ENCODE measurements at regions not wholly inside any gene's neighbourhood (a gene's known extent, or its start where the extent isn't known, plus 50 kb on each side); places are given as distances from the start of the nearest gene placed in this dataset.

- no peak overlapping the region for H3K27ac ChIP-seq (ENCODE audit: low read depth, low read length)
- H3K27me3 ChIP-seq (ENCODE audit: control insufficient read depth, insufficient read depth, low read length) = no peaks in the 10 kb centered on the region
- DNase-seq (ENCODE audit: low read depth, low spot score) = no peak
- POLR2A ChIA-PET = no interaction called here
- no peaks in the 10 kb centered on the region for H3K9me3 ChIP-seq (ENCODE audit: control insufficient read depth, insufficient read depth, low read length)
- CTCF ChIA-PET = interaction anchor here (1.0 kb wide), 1 partner anchor 26 kb away, joined by 3 read pairs; no protein-coding TSS in a partner anchor
- TF ChIP-seq, protein P1, sequence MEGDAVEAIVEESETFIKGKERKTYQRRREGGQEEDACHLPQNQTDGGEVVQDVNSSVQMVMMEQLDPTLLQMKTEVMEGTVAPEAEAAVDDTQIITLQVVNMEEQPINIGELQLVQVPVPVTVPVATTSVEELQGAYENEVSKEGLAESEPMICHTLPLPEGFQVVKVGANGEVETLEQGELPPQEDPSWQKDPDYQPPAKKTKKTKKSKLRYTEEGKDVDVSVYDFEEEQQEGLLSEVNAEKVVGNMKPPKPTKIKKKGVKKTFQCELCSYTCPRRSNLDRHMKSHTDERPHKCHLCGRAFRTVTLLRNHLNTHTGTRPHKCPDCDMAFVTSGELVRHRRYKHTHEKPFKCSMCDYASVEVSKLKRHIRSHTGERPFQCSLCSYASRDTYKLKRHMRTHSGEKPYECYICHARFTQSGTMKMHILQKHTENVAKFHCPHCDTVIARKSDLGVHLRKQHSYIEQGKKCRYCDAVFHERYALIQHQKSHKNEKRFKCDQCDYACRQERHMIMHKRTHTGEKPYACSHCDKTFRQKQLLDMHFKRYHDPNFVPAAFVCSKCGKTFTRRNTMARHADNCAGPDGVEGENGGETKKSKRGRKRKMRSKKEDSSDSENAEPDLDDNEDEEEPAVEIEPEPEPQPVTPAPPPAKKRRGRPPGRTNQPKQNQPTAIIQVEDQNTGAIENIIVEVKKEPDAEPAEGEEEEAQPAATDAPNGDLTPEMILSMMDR (IDR thresholded peaks at IDR 0.05; ENCODE audit: low read depth, low read length) = no peak
- no peak overlapping the region for H3K4me3 ChIP-seq (ENCODE audit: low read depth, low read length)
Measured at GRCh38 chr3:144390786-144391185, 419.2 kb downstream of the DIPK2A start.

GRCh38 chr3:144391236-144391635 is 419.6 kb downstream of the DIPK2A start:
- Histone ChIP-seq H3K27ac (ENCODE audit: low read depth, low read length) (no peak overlapping the region), H3K9me3 (ENCODE audit: control insufficient read depth, insufficient read depth, low read length) (no peaks in the 10 kb centered on the region), H3K4me3 (ENCODE audit: low read depth, low read length) (no peak overlapping the region), H3K27me3 (ENCODE audit: control insufficient read depth, insufficient read depth, low read length) (no peaks in the 10 kb centered on the region)
- CTCF ChIA-PET = interaction anchor here (1.0 kb wide), 1 partner anchor 26 kb away, joined by 3 read pairs; no protein-coding TSS in a partner anchor
- POLR2A ChIA-PET = interaction anchor here (0.6 kb wide), 1 partner anchor 162 kb away, joined by 5 read pairs; no protein-coding TSS in a partner anchor
- TF ChIP-seq, protein P1 (IDR thresholded peaks at IDR 0.05; ENCODE audit: low read depth, low read length) = no peak
- DNase-seq (ENCODE audit: low read depth, low spot score) = no peak

DNA sequence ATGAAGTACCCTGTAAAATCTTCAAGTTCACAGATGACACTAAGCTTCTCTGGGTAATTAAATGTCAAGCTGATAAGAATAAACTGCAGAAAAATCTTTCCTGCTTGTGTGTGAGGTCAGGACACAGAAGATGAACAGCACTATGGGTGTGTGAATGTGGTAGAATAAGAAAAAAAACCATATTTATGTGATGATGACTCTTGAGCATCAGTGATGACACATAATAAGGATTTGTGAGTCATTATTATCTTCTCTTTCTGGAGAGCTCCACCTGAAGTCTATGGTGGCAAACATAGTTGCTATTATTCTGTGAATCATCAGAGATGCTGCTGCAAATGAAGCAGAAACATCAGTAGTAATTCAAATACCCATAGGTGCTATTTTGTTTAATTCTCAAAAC is 422.4 kb downstream of the DIPK2A start:
- TF ChIP-seq, protein P1 (IDR thresholded peaks at IDR 0.05; ENCODE audit: low read depth, low read length) = no peak
- Histone ChIP-seq H3K9me3 (ENCODE audit: control insufficient read depth, insufficient read depth, low read length) (no peaks in the 10 kb centered on the region), H3K27me3 (ENCODE audit: control insufficient read depth, insufficient read depth, low read length) (no peaks in the 10 kb centered on the region), H3K4me3 (ENCODE audit: low read depth, low read length) (no peak overlapping the region), H3K27ac (ENCODE audit: low read depth, low read length) (no peak overlapping the region)
- CTCF ChIA-PET = no interaction called here
- POLR2A ChIA-PET = no interaction called here
- no peak for DNase-seq (ENCODE audit: low read depth, low spot score)

GRCh38 chr3:144402430-144402829 is 430.8 kb downstream of the DIPK2A start:
- Histone ChIP-seq H3K27ac (ENCODE audit: low read depth, low read length) (no peak overlapping the region), H3K27me3 (ENCODE audit: control insufficient read depth, insufficient read depth, low read length) (no peaks in the 10 kb centered on the region), H3K9me3 (ENCODE audit: control insufficient read depth, insufficient read depth, low read length) (no peaks in the 10 kb centered on the region), H3K4me3 (ENCODE audit: low read depth, low read length) (no peak overlapping the region)
- ChIA-PET CTCF (no interaction called here), POLR2A (no interaction called here)
- TF ChIP-seq, protein P1 (IDR thresholded peaks at IDR 0.05; ENCODE audit: low read depth, low read length) = no peak
- DNase-seq (ENCODE audit: low read depth, low spot score) = no peak

GRCh38 chr3:144403040-144403457 is 431.4 kb downstream of the DIPK2A start:
- TF ChIP-seq, protein P1 (IDR thresholded peaks at IDR 0.05; ENCODE audit: low read depth, low read length) = no peak
- ChIA-PET POLR2A (no interaction called here), CTCF (no interaction called here)
- no peak for DNase-seq (ENCODE audit: low read depth, low spot score)
- Histone ChIP-seq H3K4me3 (ENCODE audit: low read depth, low read length) (no peak overlapping the region), H3K9me3 (ENCODE audit: control insufficient read depth, insufficient read depth, low read length) (no peaks in the 10 kb centered on the region), H3K27ac (ENCODE audit: low read depth, low read length) (no peak overlapping the region), H3K27me3 (ENCODE audit: control insufficient read depth, insufficient read depth, low read length) (no peaks in the 10 kb centered on the region)
